Kidney epithelial cell (primary cell): ENCODE measurements at regions not wholly inside any gene's neighbourhood (a gene's known extent, or its start where the extent isn't known, plus 50 kb on each side); places are given as distances from the start of the nearest gene placed in this dataset.

Experiments used
- DNase-seq: peaks from one replicate; pipeline ENCODE4 v3.0.0-alpha.2; 2010; ENCODE audit warnings: low read depth
- H3K27me3 ChIP-seq: 2 replicates; pipeline ENCODE4 v1.6.0; 2011; ENCODE audit warnings: low read length; ENCODE audit not compliant: control insufficient read depth, insufficient read depth
- H3K36me3 ChIP-seq: 2 replicates; pipeline ENCODE4 v1.5.1; 2011; ENCODE audit warnings: low read length; ENCODE audit not compliant: control insufficient read depth, insufficient read depth
- H3K4me3 ChIP-seq: 2 replicates; pipeline ENCODE4 v1.5.1; 2011; ENCODE audit warnings: low read depth, mild to moderate bottlenecking, control low read depth, low read length
- TF ChIP-seq, protein P1 (sequence below): IDR thresholded peaks from 2 replicates; pipeline ENCODE4 v1.5.1; 2011; ENCODE audit warnings: mild to moderate bottlenecking, moderate library complexity, low read length, control low read depth, inconsistent platforms; ENCODE audit not compliant: insufficient read depth, poor library complexity, severe bottlenecking

DNA sequence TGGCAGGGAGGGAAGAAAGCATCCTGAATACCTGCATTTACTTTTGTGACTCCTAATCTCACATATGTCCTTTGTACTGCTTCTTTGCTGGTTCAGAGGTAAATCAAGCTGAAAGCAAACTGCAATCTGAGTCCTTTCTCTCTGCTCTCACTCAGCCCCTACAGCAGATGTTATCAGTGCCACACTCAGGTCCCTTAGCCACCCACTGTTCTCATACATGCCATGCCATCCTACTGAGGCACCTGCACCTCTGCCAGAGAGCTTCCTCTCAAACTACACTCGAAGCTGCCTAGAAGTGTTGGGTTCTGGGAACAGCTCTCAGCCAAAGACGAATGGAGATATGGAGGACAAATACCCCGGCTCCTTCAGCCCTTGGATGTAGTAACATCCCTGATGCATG is 244.5 kb downstream of the TXNL1 start:
- Histone ChIP-seq H3K4me3 (no peak overlapping the region), H3K27me3 (no peaks in the 10 kb centered on the region)
- TF ChIP-seq, protein P1, sequence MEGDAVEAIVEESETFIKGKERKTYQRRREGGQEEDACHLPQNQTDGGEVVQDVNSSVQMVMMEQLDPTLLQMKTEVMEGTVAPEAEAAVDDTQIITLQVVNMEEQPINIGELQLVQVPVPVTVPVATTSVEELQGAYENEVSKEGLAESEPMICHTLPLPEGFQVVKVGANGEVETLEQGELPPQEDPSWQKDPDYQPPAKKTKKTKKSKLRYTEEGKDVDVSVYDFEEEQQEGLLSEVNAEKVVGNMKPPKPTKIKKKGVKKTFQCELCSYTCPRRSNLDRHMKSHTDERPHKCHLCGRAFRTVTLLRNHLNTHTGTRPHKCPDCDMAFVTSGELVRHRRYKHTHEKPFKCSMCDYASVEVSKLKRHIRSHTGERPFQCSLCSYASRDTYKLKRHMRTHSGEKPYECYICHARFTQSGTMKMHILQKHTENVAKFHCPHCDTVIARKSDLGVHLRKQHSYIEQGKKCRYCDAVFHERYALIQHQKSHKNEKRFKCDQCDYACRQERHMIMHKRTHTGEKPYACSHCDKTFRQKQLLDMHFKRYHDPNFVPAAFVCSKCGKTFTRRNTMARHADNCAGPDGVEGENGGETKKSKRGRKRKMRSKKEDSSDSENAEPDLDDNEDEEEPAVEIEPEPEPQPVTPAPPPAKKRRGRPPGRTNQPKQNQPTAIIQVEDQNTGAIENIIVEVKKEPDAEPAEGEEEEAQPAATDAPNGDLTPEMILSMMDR, result no peak

DNA sequence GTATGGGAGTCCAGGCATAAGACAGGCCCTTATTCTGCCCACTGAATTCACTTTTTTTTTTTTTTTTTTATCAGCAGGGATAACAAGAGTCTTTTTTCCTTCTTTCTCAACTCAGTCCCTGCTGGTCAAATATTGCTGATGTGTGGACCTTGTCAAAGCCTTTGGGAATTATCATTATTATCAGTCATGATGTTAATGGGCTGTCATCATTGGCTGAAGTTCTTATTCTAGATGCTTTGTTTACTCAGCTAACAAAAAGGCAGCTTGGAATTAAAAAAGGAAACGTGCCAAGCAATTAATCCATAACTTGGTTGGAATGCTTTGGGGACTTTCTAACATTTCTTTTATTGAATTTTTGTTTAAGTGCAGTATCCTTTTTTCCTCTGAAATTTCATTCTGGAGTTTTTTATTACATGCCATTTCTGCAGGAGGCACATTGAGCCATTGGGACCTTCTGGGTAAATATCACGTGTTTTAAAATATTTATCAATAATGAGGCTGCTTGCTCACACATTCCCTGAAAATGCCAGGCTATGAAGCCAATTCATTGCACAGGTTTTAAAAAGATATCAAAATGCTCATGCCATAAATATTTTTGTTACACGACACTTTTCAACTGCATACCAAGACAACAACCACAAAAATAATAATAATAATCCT is 246.3 kb downstream of the TXNL1 start:
- Histone ChIP-seq H3K27me3 (no peaks in the 10 kb centered on the region), H3K4me3 (no peak overlapping the region), H3K36me3 (no peaks in the 10 kb centered on the region)
- TF ChIP-seq, protein P1, result no peak
- DNase-seq, result no peak

More for the DNA sequence above, 244.5 kb downstream of the TXNL1 start:
- no peaks in the 10 kb centered on the region for H3K36me3 ChIP-seq
- no peak for DNase-seq

DNA sequence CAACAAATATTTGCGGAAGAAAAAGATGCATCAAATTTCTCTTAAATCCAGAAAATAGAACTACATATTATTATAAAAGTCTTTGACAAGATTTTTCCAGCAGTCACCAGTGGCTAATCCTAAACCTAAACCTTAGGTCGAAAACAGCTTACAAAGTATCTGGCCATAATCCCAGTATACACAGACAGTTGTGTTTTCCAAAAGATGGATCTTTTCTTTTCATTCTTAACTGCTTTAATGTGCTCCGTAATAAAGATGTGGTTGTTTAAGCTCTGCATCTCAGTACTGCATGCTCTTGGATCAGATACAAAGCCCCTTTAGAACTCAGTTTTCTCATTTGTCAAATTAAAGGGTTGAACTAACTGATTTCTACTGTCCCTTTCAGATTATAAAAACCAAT is 247.8 kb downstream of the TXNL1 start:
- Histone ChIP-seq H3K27me3 (no peaks in the 10 kb centered on the region), H3K4me3 (no peak overlapping the region), H3K36me3 (no peaks in the 10 kb centered on the region)
- no peak for DNase-seq
- TF ChIP-seq, protein P1, result no peak

DNA sequence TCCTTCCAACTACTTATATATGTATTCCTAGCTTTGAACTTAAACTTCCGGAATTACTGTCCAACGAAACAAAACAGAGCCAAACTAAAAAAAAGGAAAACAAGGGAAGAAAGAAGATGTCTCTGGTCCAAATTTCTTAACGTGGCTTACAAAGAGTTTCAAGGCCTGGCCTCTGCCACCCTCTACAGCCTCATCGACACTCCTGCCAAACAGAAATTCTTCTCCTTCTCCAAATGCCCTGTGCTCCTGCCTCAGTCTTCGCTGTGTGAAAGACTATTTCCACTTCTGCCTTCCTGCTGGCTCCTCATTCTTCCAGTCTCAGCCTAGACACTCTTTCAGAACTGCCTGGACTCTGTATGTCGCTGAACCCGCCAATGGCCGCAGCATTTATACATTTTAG is 249.2 kb downstream of the TXNL1 start:
- Histone ChIP-seq H3K27me3 (no peaks in the 10 kb centered on the region), H3K4me3 (no peak overlapping the region), H3K36me3 (no peaks in the 10 kb centered on the region)
- TF ChIP-seq, protein P1, result no peak
- no peak for DNase-seq

DNA sequence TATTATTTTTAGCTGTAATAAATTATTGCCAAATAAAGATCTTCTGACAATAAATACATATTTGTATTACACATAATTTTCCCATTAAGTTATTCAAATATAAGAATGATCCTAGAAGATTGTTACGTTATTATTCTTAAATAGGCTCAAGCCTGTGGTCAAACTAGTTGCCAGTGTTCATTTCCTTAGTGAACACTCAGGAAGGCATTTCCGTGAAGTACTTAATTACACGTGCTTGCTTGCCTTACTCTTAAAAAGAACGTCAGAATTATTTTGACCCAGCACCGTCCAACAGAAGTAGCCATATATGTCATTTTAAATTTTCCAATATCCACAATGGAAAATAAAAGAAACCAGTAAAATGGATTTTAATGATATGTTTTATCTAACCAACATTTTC is 249.8 kb downstream of the TXNL1 start:
- TF ChIP-seq, protein P1, result no peak
- no peak for DNase-seq
- Histone ChIP-seq H3K4me3 (no peak overlapping the region), H3K27me3 (no peaks in the 10 kb centered on the region), H3K36me3 (no peaks in the 10 kb centered on the region)

DNA sequence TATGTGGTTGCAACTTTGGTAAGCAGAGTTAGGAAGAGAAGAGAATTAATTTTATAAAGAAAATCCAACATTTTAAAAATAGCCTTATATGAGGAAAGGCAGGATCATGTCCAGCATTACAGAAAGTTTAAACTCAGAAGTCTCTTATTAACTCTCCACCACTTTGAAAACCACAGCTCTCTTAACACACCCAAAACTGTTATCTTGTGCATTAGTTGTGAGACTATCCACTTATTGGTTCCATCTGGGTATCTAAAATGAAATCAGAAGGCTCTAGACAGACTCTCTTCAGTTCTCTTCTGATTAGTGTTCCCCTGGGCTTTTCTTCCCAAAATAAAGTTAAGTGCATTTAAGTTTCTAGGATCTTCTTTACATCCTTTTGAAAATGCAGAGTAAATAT is 251.5 kb downstream of the TXNL1 start:
- Histone ChIP-seq H3K4me3 (no peak overlapping the region), H3K27me3 (no peaks in the 10 kb centered on the region)
- no peak for DNase-seq

More for the DNA sequence above, 251.5 kb downstream of the TXNL1 start:
- no peaks in the 10 kb centered on the region for H3K36me3 ChIP-seq
- TF ChIP-seq, protein P1, result no peak
